A549 (cell line): ENCODE measurements at regions not wholly inside any gene's neighbourhood (a gene's known extent, or its start where the extent isn't known, plus 50 kb on each side); places are given as distances from the start of the nearest gene placed in this dataset.

ENCODE experiments used
- ATAC-seq, 2 experiments: fragments of 200-7000 bp in 1 of 2; fragments of >200 bp in 1 of 2; cut with Nextera tagmentation in 1 of 2; cut with Tn5 transposase in 1 of 2; 3 replicates each; pipeline versions ENCODE4 v1.8.0 to v1.9.1; 2018 to 2020; ENCODE audit warnings: mild to moderate bottlenecking in 1 of 2, moderate library complexity in 1 of 2
- CTCF ChIA-PET: fragments of 300-600 bp; sonication (Branson Sonifier 250); formaldehyde crosslinking; extraction: SDS; loops from one replicate; lab custom pipeline; 2021; ENCODE audit warnings: antibody characterized with exemption, inconsistent platforms; lab: Yijun Ruan, JAX
- POLR2A ChIA-PET: fragments of 350-600 bp; formaldehyde crosslinking; extraction: SDS; loops from one replicate; lab custom pipeline; 2021; ENCODE audit warnings: antibody characterized with exemption, inconsistent platforms; lab: Yijun Ruan, JAX
- DNase-seq, 2 experiments: peaks; one replicate each; pipeline versions ENCODE4 v3.0.0 to v3.0.0-alpha.2; 2011 to 2016; ENCODE audit warnings: low read depth in 1 of 2, low spot score in 1 of 2
- FAIRE-seq: peaks from 2 replicates; lab custom pipeline; 2011; peaks lifted over from hg19 to GRCh38; lab: Jason Lieb, UNC
- H3K27ac ChIP-seq, 2 experiments: fragments of >200 bp; sonication (Bioruptor Twin); formaldehyde crosslinking; 3 replicates each; pipeline ENCODE4 v1.5.1; 2016 to 2017
- H3K4me1 ChIP-seq: fragments of >200 bp; sonication (Bioruptor Twin); formaldehyde crosslinking; 3 replicates; pipeline ENCODE4 v1.6.1; 2016
- H3K4me2 ChIP-seq: fragments of >200 bp; sonication (Bioruptor Twin); formaldehyde crosslinking; 3 replicates; pipeline ENCODE4 v1.6.1; 2016
- H3K4me3 ChIP-seq: fragments of >200 bp; sonication (Bioruptor Twin); formaldehyde crosslinking; 3 replicates; pipeline ENCODE4 v1.5.1; 2016
- H3K9me3 ChIP-seq: fragments of >200 bp; sonication (Bioruptor Twin); formaldehyde crosslinking; 3 replicates; pipeline ENCODE4 v1.6.1; 2016
- CHD2 ChIP-seq: fragments of 150-350 bp; IDR thresholded peaks from 2 replicates; pipeline ENCODE4 v1.6.1; 2014; ENCODE audit warnings: low read length; ENCODE audit not compliant: partially characterized antibody
- EHMT2 ChIP-seq: fragments of 200-600 bp; sonication (generic); IDR thresholded peaks from 2 replicates; pipeline ENCODE4 v1.6.1; 2016; ENCODE audit warnings: antibody characterized with exemption, low read depth, mild to moderate bottlenecking, moderate library complexity
- FOSB ChIP-seq: fragments of 250-450 bp; sonication (Bioruptor Pico); IDR thresholded peaks from 2 replicates; pipeline ENCODE4 v1.5.0; 2020; ENCODE audit warnings: mild to moderate bottlenecking, moderate library complexity
- FOSL2 ChIP-seq, 2 experiments: fragments of 450-650 bp in 1 of 2; fragments of >200 bp in 1 of 2; sonication (Bioruptor Twin) in 1 of 2; formaldehyde crosslinking; IDR thresholded peaks; 2 replicates each; pipeline versions ENCODE4 v1.5.0 to v1.6.1; 2016 to 2020; ENCODE audit warnings: mild to moderate bottlenecking in 1 of 2, moderate library complexity in 1 of 2
- GATA3 ChIP-seq: IDR thresholded peaks from 2 replicates; pipeline ENCODE4 v1.6.1; 2012; ENCODE audit warnings: borderline replicate concordance
- HOXB13 ChIP-seq: fragments of 250-450 bp; sonication (Bioruptor Pico); IDR thresholded peaks from 2 replicates; pipeline ENCODE4 v1.5.0; 2020; ENCODE audit warnings: low read depth, mild to moderate bottlenecking, moderate library complexity
- HOXB5 ChIP-seq: fragments of 250-450 bp; sonication (Bioruptor Pico); IDR thresholded peaks from 2 replicates; pipeline ENCODE4 v1.5.0; 2020; ENCODE audit warnings: mild to moderate bottlenecking, moderate library complexity
- JUN ChIP-seq, 2 experiments: fragments of >200 bp; sonication (Bioruptor Twin); formaldehyde crosslinking; IDR thresholded peaks; 2 replicates in 1 of 2; 3 replicates in 1 of 2; pipeline ENCODE4 v1.6.1; 2016 to 2017
- MYC ChIP-seq: IDR thresholded peaks from 2 replicates; pipeline ENCODE4 v1.6.1; 2012; ENCODE audit warnings: mild to moderate bottlenecking, inconsistent platforms, low read length, improper control_type of control experiment, borderline replicate concordance
- NPAS2 ChIP-seq: fragments of 250-450 bp; sonication (Bioruptor Pico); IDR thresholded peaks from 2 replicates; pipeline ENCODE4 v1.8.0; 2022; ENCODE audit warnings: mild to moderate bottlenecking, moderate library complexity, borderline replicate concordance
- POLR2A ChIP-seq: IDR thresholded peaks from 2 replicates; pipeline ENCODE4 v1.6.1; 2012; ENCODE audit warnings: mild to moderate bottlenecking, low read length
- POLR2AphosphoS2 ChIP-seq: conservative IDR thresholded peaks from 2 replicates; pipeline ENCODE4 v1.6.1; 2012; ENCODE audit warnings: low read length, improper control_type of control experiment, inconsistent platforms
- RNF2 ChIP-seq: fragments of 200-600 bp; sonication (generic); IDR thresholded peaks from 2 replicates; pipeline ENCODE4 v1.6.1; 2016; ENCODE audit warnings: low read depth, mild to moderate bottlenecking, antibody characterized with exemption, moderate library complexity, borderline replicate concordance
- SMC3 ChIP-seq: fragments of >200 bp; sonication (Bioruptor Twin); formaldehyde crosslinking; IDR thresholded peaks from 3 replicates; pipeline ENCODE4 v1.6.1; 2018; ENCODE audit warnings: inconsistent platforms
- ZC3H11A ChIP-seq: fragments of 450-650 bp; IDR thresholded peaks from 2 replicates; pipeline ENCODE4 v1.6.1; 2014; ENCODE audit warnings: antibody characterized with exemption, mild to moderate bottlenecking
- WGBS: methylation state at CpG from one replicate; pipeline ENCODE4 v1.1.6; 2017; ENCODE audit errors: missing lambda C conversion rate; 5-methylcytosine and 5-hydroxymethylcytosine counted together
- TF ChIP-seq, protein P1 (sequence below): fragments of 450-650 bp; IDR thresholded peaks from 2 replicates; pipeline ENCODE4 v1.6.1; 2014; ENCODE audit warnings: antibody characterized with exemption
- TF ChIP-seq, protein P2 (sequence below): fragments of 250-450 bp; sonication (Bioruptor Pico); IDR thresholded peaks from 2 replicates; pipeline ENCODE4 v1.5.0; 2021; ENCODE audit warnings: mild to moderate bottlenecking, moderate library complexity, borderline replicate concordance
- TF ChIP-seq, protein P3 (sequence below): fragments of >200 bp; sonication (Bioruptor Twin); formaldehyde crosslinking; IDR thresholded peaks from 3 replicates; pipeline ENCODE4 v1.5.1; 2016
- TF ChIP-seq, protein P4 (sequence below): fragments of 250-450 bp; sonication (Bioruptor Pico); IDR thresholded peaks from 2 replicates; pipeline ENCODE4 v1.5.0; 2020; ENCODE audit warnings: low read depth, mild to moderate bottlenecking, moderate library complexity

DNA sequence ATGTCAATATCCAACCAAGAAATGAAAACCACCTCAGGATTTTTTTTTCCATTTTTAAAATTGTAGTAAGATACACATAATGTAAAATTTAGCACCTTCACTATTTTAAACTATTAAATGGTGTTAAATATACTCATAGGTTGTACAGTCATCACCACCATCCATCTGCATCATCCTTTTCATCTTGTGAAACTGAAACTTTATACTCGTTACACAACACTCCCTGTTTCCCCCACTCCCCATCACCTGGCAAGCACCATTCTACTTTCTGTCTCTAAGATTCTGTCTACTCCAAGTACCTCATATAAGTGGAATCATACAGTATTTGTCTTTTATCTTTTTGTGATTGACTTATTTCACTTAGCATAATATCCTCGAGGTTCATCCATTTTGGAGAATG lies 335.2 kb upstream of the NPSR1 start:
- Histone ChIP-seq H3K9me3 (no peaks in the 10 kb centered on the region), H3K4me1 (peaks cover 23% of the 10 kb centered on the region), H3K4me2 (no peak overlapping the region), H3K4me3 (no peak overlapping the region)
- 73% methylated on average over 2 of the region's 2 CpGs for WGBS
- no peak for ATAC-seq
- FAIRE-seq = no peak
- no peak for DNase-seq
- ChIA-PET POLR2A (no interaction called here), CTCF (interaction anchor here (1.2 kb wide), 1 partner anchor 189 kb away, joined by 5 read pairs; no protein-coding TSS in a partner anchor)
- no peak for TF ChIP-seq POLR2A
- TF ChIP-seq, all 56 proteins: peak for 0
- H3K27ac ChIP-seq = no peak overlapping the region

DNA sequence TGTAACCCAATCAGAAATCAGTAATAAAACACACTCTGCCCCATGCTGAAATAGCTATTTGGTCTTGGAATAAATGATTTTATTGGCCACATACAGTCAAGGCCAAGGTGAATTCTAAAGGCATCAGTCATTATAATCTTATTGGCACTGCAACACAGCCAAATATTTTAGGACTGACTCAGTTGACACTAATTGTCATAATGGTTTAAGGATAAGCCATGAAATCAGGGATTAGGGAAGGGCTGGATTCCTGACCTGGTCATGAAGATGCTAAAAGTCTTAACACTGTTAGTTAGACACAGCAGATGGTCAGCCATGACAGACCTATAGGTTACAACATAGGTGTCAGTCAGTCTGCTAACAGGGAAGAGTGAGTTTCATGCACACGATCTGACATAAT lies 330.3 kb upstream of the NPSR1 start:
- no peak for FAIRE-seq
- H3K4me2 ChIP-seq = no peak overlapping the region
- TF ChIP-seq, protein P1, sequence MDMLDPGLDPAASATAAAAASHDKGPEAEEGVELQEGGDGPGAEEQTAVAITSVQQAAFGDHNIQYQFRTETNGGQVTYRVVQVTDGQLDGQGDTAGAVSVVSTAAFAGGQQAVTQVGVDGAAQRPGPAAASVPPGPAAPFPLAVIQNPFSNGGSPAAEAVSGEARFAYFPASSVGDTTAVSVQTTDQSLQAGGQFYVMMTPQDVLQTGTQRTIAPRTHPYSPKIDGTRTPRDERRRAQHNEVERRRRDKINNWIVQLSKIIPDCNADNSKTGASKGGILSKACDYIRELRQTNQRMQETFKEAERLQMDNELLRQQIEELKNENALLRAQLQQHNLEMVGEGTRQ = no peak
- TF ChIP-seq ZC3H11A (no peak), RNF2 (no peak), FOSL2 (IDR thresholded peaks at IDR 0.05) (no peak), FOSL2 (CRISPR knock-in tag; IDR thresholded peaks at IDR 0.05) (no peak), NPAS2 (CRISPR knock-in tag) (no peak), MYC (no peak), FOSB (CRISPR knock-in tag) (no peak), HOXB13 (no peak), HOXB5 (CRISPR knock-in tag) (no peak), EHMT2 (no peak)
- TF ChIP-seq, all 56 proteins: peak for 0
- ChIA-PET POLR2A (no interaction called here), CTCF (no interaction called here)
- DNase-seq (no peak), ATAC-seq (no peak)
- Histone ChIP-seq H3K4me1 (peaks cover 2% of the 10 kb centered on the region; the same call in 2 of the 3 replicates), H3K27ac (no peak overlapping the region), H3K4me3 (no peak overlapping the region), H3K9me3 (no peaks in the 10 kb centered on the region)
- 19% methylated on average over 1 of the region's 1 CpG for WGBS

DNA sequence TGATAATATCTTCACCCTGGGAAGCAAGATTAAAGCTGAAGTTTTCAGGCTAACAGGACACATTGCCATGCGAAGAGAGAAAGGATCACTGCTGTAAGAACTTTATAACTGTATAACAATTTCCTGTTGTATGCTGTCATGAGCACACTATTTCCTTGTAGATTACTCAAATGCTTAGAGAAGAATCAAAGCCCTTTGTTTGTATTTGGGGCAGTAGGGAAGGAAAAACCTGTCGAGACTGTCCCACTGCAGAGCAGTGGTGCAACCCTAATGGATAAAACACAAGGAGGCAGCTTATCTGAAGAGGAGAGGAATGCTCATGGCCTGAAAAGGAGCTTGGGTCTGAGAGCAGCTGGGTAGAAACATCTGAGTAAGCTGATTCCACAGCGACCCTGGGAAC lies 327.7 kb upstream of the NPSR1 start:
- Histone ChIP-seq H3K4me1 (no peaks in the 10 kb centered on the region), H3K27ac (no peak overlapping the region), H3K4me2 (no peak overlapping the region), H3K9me3 (no peaks in the 10 kb centered on the region), H3K4me3 (no peak overlapping the region)
- TF ChIP-seq, protein P2, sequence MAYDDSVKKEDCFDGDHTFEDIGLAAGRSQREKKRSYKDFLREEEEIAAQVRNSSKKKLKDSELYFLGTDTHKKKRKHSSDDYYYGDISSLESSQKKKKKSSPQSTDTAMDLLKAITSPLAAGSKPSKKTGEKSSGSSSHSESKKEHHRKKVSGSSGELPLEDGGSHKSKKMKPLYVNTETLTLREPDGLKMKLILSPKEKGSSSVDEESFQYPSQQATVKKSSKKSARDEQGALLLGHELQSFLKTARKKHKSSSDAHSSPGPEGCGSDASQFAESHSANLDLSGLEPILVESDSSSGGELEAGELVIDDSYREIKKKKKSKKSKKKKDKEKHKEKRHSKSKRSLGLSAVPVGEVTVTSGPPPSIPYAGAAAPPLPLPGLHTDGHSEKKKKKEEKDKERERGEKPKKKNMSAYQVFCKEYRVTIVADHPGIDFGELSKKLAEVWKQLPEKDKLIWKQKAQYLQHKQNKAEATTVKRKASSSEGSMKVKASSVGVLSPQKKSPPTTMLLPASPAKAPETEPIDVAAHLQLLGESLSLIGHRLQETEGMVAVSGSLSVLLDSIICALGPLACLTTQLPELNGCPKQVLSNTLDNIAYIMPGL (CRISPR knock-in tag) = no peak
- TF ChIP-seq EHMT2 (no peak), GATA3 (no peak), SMC3 (no peak), CHD2 (no peak), JUN (IDR thresholded peaks at IDR 0.05) (no peak), POLR2AphosphoS2 (no peak), ZC3H11A (no peak), NPAS2 (CRISPR knock-in tag) (no peak), HOXB13 (no peak)
- TF ChIP-seq, protein P3, sequence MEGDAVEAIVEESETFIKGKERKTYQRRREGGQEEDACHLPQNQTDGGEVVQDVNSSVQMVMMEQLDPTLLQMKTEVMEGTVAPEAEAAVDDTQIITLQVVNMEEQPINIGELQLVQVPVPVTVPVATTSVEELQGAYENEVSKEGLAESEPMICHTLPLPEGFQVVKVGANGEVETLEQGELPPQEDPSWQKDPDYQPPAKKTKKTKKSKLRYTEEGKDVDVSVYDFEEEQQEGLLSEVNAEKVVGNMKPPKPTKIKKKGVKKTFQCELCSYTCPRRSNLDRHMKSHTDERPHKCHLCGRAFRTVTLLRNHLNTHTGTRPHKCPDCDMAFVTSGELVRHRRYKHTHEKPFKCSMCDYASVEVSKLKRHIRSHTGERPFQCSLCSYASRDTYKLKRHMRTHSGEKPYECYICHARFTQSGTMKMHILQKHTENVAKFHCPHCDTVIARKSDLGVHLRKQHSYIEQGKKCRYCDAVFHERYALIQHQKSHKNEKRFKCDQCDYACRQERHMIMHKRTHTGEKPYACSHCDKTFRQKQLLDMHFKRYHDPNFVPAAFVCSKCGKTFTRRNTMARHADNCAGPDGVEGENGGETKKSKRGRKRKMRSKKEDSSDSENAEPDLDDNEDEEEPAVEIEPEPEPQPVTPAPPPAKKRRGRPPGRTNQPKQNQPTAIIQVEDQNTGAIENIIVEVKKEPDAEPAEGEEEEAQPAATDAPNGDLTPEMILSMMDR = no peak
- TF ChIP-seq, protein P4, sequence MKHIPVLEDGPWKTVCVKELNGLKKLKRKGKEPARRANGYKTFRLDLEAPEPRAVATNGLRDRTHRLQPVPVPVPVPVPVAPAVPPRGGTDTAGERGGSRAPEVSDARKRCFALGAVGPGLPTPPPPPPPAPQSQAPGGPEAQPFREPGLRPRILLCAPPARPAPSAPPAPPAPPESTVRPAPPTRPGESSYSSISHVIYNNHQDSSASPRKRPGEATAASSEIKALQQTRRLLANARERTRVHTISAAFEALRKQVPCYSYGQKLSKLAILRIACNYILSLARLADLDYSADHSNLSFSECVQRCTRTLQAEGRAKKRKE (CRISPR knock-in tag) = no peak
- POLR2A ChIA-PET = no interaction called here
- no peak for ATAC-seq
- 45% methylated on average over 3 of the region's 3 CpGs for WGBS
- DNase-seq = no peak
- no peak for FAIRE-seq
- CTCF ChIA-PET = interaction anchor here (4.4 kb wide), 1 partner anchor 9 kb away, joined by 24 read pairs; no protein-coding TSS in a partner anchor
